ENCODE measurements at regions not wholly inside any gene's neighbourhood (a gene's known extent, or its start where the extent isn't known, plus 50 kb on each side); places are given as distances from the start of the nearest gene placed in this dataset.

DNA sequence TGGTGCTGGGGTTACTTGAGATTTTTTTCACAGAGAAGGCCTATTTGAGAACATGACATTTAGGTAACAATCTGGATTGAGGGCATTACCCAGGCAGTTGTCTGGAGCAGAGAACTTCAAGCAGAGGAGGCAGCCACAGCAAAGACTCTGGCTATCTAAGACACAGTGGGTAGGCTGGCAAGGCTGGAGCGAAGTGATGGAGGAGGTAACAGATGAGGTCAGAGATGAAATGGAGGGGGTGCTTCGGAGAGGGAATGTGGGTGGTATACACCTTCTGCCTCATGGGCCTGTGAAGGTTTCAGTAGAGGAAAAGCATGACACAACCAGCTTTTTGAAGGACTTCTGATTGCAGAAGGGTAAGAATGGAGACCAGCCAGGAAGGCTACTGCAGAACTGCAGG lies 65.9 kb downstream of the TMEM174 start:
- H3K4me3 ChIP-seq (ENCODE audit: low read depth, low read length), result no peak overlapping the region
- TF ChIP-seq, protein P1, sequence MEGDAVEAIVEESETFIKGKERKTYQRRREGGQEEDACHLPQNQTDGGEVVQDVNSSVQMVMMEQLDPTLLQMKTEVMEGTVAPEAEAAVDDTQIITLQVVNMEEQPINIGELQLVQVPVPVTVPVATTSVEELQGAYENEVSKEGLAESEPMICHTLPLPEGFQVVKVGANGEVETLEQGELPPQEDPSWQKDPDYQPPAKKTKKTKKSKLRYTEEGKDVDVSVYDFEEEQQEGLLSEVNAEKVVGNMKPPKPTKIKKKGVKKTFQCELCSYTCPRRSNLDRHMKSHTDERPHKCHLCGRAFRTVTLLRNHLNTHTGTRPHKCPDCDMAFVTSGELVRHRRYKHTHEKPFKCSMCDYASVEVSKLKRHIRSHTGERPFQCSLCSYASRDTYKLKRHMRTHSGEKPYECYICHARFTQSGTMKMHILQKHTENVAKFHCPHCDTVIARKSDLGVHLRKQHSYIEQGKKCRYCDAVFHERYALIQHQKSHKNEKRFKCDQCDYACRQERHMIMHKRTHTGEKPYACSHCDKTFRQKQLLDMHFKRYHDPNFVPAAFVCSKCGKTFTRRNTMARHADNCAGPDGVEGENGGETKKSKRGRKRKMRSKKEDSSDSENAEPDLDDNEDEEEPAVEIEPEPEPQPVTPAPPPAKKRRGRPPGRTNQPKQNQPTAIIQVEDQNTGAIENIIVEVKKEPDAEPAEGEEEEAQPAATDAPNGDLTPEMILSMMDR (IDR thresholded peaks at IDR 0.05; ENCODE audit: borderline replicate concordance, insufficient read depth, low read depth, low read length), result no peak

DNA sequence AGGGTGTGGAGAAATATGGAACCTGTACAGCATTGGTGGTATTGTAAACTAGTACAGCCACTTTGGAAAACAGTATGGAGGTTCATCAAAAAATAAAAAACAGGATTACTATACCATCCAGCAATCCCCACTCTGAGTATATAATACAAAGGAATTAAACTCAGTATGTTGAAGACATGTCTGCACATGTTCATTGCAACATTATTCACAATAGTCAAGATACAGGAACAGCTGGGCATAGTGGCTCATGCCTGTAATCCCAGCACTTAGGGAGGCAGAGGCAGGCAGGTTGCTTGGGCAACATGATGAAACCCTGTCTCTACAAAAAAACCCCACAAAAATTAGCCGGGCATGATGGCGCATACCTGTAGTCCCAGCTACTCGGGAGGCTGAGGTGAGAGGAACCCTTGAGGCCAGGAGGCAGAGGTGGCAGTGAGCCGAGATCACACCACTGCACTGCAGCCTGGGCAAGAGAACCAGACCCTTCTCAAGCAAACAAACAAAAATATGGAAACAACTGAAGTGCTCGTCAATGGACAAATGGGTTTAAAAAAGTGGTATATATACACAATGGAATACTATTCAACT lies 63.6 kb downstream of the TMEM174 start:
- TF ChIP-seq, protein P1 (IDR thresholded peaks at IDR 0.05; ENCODE audit: borderline replicate concordance, insufficient read depth, low read depth, low read length), result no peak

DNA sequence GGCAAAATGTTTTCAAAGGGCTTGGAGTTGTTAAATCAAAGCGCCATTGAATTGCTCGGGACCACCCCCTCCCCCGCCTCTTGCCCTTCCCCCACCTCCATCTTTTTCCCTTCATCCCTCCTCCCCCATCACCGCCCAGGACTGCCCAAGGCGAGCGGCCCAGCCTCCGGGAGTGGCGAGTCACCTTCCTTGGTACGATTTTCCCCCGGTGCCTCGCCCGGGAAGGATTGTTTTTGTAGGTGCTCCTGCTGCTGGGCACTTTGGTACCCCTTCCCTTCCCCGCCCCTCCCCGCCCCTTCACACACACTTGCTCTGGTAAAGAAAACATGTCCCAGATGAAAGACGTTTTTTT lies 61.2 kb downstream of the TMEM174 start:
- TF ChIP-seq, protein P1 (IDR thresholded peaks at IDR 0.05; ENCODE audit: borderline replicate concordance, insufficient read depth, low read depth, low read length), result no peak
- no peak overlapping the region for H3K4me3 ChIP-seq (ENCODE audit: low read depth, low read length)

More for the DNA sequence above, 63.6 kb downstream of the TMEM174 start:
- no peak overlapping the region for H3K4me3 ChIP-seq (ENCODE audit: low read depth, low read length)

DNA sequence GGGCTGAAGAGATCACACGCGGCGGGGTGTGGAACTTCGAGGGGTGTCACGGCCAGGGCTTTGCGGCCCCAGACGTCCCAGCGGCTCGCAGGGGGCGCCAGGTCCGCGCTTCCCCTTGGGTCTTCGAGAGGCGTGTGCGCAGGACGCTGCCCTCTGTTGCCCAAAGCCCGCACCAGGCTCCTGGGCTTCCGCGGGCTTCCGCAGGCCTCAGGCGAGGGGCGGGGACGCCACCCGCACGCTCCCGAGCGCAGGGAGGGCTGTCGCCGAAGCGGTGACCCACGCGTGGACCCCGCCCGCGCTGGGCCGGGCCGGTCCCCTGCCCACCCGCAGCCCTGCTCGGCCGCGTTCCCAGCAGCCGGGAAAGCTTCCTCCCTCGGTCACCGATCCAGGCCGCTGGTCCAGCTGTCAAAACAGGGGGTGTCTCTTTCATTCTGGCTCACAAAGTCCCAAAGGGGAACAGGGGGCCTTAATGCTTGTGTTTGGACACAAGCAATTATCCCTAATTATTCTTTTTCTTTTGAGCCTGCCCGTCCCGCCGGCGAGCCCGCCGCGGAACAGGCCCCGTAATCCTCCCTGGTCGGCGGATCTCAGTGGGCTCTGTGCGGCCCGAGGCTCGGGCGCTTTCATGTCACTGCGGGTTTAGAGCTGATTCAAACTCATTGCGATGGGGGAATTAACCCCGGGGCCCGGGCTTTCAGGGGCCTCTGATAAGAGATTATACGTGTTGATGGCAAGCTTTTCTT lies 60.6 kb downstream of the TMEM174 start:
- H3K4me3 ChIP-seq (ENCODE audit: low read depth, low read length), result no peak overlapping the region
- TF ChIP-seq, protein P1 (IDR thresholded peaks at IDR 0.05; ENCODE audit: borderline replicate concordance, insufficient read depth, low read depth, low read length), result no peak

DNA sequence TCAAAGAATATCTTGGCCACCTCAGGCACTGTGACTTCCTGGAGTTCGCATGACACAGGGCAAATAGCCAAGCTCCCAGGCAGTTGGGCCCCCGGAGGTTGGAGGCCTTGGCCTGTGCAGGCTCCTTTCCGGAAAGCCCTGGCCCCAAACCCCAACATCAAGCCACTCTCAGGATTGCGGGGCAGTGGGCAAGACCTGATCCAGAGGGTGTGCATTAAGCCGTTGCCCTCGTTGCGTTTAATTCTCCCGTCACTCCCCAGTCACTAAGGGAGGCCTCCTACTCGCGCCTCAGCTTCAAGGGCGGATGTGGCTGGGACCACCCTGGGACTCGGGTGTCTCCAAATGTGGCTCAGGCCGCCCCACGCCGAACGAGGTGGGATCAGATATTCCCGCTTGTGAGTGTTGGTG lies 60.1 kb downstream of the TMEM174 start:
- no peak overlapping the region for H3K4me3 ChIP-seq (ENCODE audit: low read depth, low read length)

DNA sequence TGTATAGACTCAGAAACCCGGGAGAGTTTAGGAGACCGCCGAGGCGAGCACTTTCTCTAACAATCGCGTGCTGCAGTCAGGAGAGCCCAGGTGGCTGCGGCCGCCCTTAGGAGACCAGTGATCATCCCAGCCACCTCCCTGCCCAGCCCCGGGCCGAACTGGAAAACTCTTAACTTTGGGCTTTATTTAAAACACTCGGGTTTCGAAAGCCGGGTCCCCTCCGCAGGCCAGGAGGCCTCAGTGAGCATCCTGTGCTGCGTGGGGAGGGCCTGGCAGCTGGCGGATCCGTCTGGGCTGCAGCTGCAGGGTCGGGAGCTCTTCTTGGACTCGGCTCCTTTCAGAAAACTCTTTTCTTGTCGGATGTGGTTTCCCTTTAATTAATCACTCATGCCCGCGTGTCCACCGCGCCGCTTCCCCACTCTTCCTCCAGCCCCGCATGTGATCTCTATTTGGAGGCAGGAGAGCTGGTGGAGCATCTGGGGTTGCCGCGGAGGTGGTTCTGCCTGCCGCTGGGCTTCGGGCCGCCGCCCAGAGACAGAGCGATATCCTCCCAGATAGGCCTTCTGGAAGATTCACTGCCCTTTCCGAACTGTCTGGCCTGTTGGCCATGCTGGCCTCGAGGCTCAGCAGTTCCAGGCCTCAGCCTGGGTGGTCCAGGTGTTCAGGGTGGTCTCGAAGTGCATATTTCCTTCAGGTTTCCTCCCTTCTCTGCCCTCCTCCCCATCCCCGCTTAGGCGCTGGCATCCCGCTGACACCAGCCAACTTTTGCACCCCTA lies 59.5 kb downstream of the TMEM174 start:
- no peak overlapping the region for H3K4me3 ChIP-seq (ENCODE audit: low read depth, low read length)
- TF ChIP-seq, protein P1 (IDR thresholded peaks at IDR 0.05; ENCODE audit: borderline replicate concordance, insufficient read depth, low read depth, low read length), result no peak

More for the DNA sequence above, 60.1 kb downstream of the TMEM174 start:
- TF ChIP-seq, protein P1 (IDR thresholded peaks at IDR 0.05; ENCODE audit: borderline replicate concordance, insufficient read depth, low read depth, low read length), result no peak
